NCI-H2171 (cell line): ENCODE measurements at regions not wholly inside any gene's neighbourhood (a gene's known extent, or its start where the extent isn't known, plus 50 kb on each side); places are given as distances from the start of the nearest gene placed in this dataset.

Experiments used
- DNase-seq: peaks from one replicate; lab custom pipeline; 2025; lab: John Stamatoyannopoulos, UW

DNA sequence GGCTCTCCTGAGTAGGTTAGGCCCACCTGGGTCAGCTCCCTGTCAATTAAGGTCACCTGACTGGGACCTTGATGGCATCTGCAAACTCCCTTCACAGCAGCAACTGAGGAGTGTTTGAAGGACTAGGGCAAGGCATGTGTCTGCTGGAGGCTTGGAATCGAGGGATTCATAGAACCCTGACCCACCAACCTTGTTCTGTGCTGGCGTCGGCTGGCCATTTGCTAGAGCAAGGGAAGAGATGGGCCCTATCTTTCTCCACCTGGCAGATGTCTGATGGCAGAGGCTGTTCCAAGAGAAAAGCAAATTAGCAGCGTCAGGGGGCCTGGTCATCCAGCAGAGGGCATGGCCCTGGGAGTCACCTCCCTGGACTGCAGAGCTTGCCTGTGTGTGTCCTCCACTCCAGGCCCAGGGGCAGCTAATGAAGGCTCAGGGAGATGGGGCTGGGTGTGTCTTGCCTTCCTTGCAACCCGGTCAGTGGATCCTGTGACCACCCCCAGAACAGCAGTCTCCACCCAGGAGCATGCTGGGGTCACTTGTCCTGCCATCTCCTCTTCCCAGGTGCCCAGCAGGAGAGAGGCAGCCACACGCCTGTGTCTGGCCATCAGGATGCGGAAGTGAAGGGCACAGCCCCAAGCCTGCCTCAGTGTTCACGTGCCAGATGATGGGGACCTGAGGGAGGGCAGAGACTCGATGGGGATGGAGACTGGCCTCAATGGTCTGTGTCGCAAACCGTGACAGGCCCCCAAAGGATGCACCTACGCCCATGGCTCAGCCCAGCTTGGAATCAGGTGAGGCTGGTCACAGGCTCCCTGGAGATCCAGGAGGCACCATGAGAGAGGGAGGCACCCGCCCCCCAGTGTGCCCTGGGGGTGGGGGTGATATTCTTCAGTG, 53.9 kb downstream of the BARX1 start:
- no peak for DNase-seq

DNA sequence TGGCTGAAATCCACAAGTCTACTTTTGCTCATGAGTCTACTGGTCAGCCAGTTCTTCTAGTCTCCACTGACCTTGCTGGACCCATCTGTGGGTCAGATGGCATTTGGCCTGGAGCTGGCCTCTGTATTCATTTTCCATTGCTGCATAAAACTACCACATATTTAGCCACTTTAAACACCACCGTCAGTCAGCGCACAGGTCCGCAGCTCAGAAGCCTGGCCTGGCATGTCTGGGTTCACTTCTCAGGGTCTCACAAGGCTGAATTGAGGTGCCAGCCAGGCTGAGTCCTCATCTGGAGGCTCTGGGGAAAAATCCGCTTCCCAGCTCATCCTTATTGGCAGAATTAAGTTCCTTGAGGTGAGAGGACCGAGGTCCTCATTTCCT, 54.7 kb downstream of the BARX1 start:
- DNase-seq = no peak

DNA sequence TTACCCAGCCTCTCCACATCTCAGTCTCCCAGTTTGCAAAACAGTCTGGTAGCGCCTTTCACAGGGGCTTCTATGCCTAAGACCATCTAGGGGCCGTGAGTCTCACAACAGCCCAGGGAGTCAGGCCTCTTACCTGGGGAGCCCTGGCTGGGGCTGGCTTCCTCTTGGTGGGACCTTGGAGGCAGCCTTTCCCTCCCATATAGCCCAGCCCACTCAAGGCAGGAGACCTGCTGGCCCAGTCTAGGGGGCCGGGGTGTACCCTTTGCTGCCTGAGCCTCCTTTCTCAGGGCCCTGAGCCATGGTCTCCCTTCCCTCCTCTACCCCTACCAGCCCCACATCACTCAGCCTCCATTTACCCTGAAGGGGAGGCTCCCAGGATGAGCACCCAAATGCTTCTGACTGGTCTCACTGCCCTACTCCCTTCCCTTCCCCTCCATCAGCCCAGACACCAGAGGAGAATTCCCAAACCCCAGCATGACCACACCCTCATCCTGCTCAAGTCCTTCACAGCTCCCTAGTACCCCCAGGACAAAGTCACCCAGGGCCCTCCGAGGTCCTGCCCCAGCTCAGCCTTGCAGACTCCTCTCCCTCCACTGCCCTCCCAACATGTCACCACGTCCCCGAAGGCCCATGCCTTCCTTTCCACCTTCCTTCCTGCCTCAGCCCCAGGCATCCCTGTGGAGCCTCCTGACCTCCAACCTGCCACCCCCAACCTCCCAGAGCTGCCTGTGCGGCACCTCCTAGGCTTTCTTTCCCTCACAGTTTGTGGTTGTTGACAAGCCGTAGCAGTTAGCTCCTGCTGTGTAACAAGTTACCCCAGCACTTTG, 55.3 kb downstream of the BARX1 start:
- DNase-seq = no peak

DNA sequence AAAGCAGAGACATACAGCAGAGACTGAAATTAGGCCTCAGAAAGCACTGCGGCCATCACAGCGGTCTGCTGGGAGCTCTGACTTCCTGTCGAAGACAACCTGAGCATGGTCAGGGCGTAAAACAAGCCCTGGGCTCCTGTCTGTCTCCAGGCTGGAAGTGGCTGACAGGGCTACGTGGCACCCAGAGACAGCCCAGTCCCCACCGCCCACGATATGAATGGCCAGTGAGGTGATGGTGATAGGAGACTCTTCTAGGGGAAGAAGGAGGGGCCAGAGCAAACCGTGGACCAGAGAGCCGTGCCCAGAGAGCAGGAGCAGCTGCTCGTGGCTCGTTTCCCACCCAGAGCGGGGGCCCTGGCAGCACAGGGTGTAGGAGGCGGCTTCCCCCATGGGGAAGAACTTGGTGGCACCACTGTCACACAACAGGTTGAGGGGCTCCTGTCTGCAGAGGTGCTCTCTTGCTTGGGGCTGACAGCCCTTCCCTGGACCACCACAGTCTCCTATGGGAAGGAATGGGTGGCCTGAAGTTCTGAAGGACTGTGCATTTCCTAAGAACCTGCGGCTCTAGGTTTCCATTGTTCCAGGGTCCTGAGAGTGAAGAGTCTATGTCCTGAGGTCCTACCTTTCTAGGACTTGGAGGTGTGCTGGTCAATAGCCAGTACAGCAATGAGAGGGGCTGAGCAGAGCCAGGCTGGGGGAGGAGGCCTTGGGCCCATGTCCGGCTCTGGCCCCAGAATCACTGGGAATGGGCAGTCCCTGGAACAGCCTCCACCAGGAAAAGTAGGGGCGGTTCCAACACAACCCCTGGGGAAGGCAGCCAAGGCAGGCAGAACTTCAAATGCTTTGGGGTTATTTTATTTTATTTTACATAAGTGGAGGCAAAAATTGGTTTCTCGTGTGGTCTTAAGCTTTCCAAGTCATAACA, 56.4 kb downstream of the BARX1 start:
- DNase-seq = no peak

DNA sequence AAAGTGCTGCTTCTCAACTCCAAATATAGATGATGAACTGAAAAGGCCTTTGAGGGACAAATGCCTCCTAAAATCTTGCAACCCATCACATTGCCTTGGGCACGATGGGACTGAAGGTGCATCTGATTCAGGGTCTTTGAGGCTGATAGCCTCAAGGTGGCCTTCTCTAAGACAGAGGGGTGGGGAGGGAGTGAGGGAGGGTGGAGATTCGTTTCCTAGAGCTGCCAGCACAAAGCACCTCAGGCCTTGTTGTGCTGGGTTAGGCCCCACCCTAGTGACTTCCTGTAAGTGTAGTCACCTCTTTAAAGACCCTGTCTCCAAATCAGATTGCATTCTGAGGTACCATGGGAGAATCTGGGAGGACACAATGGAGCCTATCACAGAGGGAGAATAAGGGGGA, 57.1 kb downstream of the BARX1 start:
- no peak for DNase-seq

DNA sequence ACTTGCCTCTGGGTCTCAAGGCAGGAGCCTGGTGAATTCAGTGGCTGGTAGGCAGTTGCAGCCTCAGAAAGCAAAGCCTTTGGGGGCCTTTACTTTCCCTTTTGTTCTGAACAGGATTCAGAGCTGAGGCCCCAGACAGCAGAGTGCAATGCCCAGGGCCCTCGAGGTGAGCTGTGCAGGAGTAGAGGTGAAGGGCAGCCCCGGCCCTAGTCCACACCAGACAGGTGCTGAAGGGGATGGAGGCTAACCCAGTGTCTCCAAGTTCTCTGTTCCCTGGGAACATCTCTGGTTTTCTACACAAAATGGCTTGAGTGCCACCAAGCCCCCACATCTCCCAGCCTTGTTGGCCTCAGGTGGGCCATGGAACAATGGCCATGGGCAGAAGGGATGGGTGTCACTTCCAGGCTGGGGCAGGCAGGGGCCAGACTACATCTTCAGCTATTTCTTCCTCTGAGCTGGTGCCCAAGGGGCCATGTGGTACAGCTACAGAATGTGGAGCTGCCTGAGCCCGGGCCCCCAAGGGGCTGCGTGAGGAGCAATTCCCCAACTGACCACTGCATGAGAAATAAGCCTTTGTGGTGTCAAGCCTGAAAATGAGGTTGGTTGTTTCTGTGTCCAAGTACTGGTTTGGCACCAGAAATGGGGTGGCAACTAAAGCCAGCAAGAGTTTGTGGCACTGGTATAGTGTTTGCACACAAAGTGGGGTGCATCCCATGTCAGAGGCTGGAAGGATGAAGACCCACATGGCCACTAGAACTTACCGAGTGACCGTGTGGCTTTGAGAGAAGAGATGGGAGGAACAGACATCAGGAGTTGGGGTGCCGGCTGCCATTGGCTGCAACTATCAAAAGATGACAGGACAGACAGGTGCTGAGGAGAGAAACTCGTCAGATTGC, 57.8 kb downstream of the BARX1 start:
- no peak for DNase-seq

DNA sequence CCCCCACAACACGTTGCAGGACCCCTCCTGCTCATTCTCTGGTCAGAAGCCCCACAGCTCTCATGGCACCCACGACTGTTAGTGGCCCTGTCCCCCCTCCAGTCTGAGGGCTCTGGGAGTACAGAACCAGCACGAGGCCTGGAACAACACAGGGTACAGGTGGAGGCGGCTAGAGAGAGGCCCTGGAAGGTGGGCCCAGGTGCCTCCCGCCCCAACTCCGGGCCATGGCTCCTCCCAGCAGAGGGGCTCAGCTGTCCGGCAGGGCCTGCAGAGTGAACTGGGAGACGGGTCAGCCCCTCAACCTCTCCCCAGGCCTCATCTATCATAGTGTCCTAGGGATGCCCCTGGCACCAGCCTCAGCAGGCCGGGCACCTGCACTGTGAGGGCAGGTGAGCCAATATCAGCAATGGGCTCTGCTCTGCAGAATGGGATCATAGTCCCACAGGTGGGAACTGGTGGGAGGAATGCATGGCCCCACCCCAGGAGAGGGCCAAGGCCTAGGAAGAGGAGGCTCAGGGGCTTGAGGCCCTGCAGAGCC, 58.6 kb downstream of the BARX1 start:
- no peak for DNase-seq

- no peak for DNase-seq
Measured at GRCh38 chr9:93896093-93896492, 59.1 kb downstream of the BARX1 start.

- no peak for DNase-seq
Measured at GRCh38 chr9:93895535-93895934, 59.6 kb downstream of the BARX1 start.

- DNase-seq = no peak
Measured at GRCh38 chr9:93894691-93895079, 60.5 kb downstream of the BARX1 start.

DNA sequence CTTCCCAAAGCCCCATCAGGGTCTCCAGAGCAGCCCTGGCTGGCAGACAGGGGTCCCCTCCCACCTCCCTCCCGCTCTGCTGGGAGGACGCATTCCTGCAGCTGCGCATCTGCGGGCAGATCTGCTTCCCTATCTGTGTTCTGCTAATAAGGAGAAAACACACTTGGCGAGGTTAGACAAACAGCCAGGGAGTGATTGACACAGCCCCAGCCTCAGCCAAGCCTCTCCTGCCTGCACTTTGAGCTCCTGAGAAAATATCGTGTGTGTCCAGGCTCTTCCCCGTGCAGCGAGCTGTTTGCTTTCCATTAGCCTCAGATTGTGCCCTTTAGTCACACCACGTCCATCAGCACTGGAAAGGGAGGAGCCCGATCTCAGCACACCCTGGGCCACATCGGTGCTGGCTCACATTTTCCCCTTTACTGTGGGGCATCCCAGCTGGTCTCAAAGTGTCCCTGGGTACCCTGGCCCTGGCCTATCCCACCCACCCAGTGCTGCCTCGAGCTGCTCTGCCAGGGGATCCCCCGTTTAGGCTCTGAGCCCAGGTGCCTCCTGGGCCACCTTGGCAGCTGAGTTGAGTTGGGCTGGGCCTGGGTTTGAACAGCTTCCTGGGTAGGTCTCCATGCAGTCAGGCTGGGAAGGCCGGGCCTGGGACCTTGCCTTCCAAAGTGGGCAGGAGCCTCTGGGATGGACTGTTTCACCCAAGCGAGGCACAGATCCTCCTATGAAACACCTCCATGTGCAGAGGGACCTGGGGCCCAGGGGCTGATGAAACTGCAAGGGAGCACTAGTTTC, 61.1 kb downstream of the BARX1 start:
- no peak for DNase-seq

DNA sequence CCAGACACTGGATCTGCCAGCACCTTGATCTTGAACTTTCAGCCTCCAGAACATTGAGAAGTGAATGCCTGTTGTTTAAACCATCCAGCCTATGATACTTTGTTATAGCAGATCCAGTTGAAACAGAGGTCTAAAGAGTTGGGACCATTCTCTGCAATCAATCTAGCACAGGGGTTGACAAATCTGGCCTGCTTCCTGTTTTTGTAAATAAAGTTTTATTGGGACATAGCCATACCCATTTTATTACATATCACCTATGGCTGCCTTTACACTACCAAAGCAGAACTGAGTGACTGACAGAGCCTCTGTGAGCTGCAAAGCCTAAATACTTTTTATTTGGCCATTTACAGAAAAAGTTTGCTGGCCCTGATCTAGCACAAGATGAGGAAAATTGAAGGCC, 62.0 kb downstream of the BARX1 start:
- DNase-seq = no peak

DNA sequence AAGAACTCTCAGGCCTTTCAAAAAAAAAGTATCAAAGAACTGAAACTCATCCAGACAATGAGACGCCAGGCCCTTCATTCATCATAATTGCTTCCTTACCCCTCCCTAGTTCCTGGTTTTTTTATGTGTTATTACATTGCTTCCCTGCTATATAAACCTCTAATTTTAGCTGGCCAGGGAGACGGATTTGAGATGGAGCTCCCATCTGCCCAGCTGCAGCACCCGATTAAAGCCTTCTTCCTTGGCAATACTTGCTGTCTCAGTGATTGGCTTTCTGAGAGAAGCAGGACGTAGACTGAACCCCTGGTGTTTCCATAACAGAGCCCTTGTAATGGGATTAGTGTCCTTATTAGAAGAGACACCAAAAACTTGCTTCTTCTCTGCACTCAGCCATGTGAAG, 62.4 kb downstream of the BARX1 start:
- no peak for DNase-seq

DNA sequence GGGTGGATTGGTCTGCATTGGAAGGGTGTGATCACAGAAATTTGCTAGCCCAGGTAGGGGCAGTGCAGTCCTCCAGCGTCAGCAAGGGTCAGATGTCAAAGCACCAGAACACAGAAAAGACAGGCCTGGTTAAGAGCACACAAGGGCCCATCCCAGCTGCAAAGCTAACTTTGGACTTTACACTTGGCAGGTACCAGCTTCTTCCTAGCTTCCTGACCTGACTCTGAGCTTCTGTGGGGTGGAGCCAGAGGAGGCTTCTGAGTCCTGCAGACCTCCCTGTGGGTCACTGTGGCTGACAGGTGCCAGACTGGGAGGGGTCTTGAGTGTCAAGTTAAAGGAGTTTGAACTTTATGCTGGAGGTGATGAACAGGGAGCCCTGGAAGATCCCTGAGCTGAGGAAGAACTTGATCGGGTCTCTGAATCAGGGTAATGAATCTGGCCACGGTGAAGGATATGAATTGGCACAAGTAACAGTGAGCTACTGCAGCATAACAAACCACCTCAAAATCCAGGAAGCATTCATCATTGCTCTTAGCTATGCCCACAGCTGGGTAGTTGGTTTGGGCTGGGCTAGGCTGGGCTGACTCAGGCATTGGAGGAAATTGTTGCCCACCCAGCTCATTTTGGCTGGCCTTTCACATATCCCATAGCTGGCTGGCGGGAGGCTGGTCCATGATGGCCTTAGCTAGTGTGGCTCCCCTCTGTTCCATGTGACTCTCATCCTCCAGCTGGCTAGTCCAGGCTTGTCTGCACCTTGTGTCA, 63.4 kb downstream of the BARX1 start:
- no peak for DNase-seq

- no peak for DNase-seq
Measured at GRCh38 chr9:93891050-93891449, 64.1 kb downstream of the BARX1 start.

- DNase-seq = no peak
Measured at GRCh38 chr9:93890436-93890935, 64.7 kb downstream of the BARX1 start.

GRCh38 chr9:93886911-93887310, 68.2 kb downstream of the BARX1 start:
- DNase-seq = no peak

DNA sequence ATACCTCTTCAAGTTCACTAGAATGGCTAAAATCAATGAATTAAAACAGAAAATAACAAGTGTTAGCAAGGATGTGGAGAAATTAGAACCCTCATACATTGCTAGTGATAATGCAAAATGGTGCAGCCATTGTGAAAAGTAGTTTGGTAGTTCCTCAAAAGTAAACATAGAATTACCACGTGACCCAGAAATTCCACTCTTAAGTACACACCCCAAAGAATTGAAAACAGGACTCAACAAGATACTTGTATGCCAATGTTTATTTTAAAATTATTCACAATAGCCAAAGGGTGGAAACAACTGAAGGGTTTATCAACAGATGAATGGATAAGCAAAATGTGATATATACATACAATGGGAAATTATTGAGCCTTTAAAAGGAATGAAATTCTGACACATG, 70.3 kb downstream of the BARX1 start:
- no peak for DNase-seq
